ENCODE measurements at regions not wholly inside any gene's neighbourhood (a gene's known extent, or its start where the extent isn't known, plus 50 kb on each side); places are given as distances from the start of the nearest gene placed in this dataset.

- TF ChIP-seq CTCF (IDR thresholded peaks at IDR 0.05) (no peak), POLR2A (IDR thresholded peaks at IDR 0.05) (no peak)
These were observed 874.7 kb downstream of the TFAP2A start for GRCh38 chr6:9540126-9540525.

All from uterus (tissue), 2 donors.